Brain microvascular endothelial cell (primary cell): ENCODE measurements at regions not wholly inside any gene's neighbourhood (a gene's known extent, or its start where the extent isn't known, plus 50 kb on each side); places are given as distances from the start of the nearest gene placed in this dataset.

Experiments used
- DNase-seq: peaks from one replicate; pipeline ENCODE4 v3.0.0-alpha.2; 2020
- H3K27ac ChIP-seq: fragments of 250-450 bp; sonication (Bioruptor Pico); 2 replicates; pipeline ENCODE4 v1.5.1; 2020; ENCODE audit warnings: mild to moderate bottlenecking, moderate library complexity
- H3K27me3 ChIP-seq: fragments of 250-450 bp; sonication (Bioruptor Pico); replicated peaks from 2 replicates; pipeline ENCODE4 v1.5.1; 2020; ENCODE audit warnings: mild to moderate bottlenecking
- H3K36me3 ChIP-seq: fragments of 250-450 bp; sonication (Bioruptor Pico); replicated peaks from 2 replicates; pipeline ENCODE4 v1.5.1; 2020; ENCODE audit warnings: mild to moderate bottlenecking
- H3K4me3 ChIP-seq: 2 replicates; pipeline ENCODE4 v1.5.1; 2011; ENCODE audit warnings: low read depth, mild to moderate bottlenecking, control low read depth, low read length, moderate library complexity
- in situ Hi-C: cut with HindIII; loops from 2 replicates; pipeline ENCODE4 v1.10.0; 2017; ENCODE audit warnings: low sequenced_read_pairs, low pct_ligation_motif_present
- TF ChIP-seq, protein P1 (sequence below): IDR thresholded peaks from 2 replicates; pipeline ENCODE4 v1.5.1; 2011; ENCODE audit warnings: low read depth, mild to moderate bottlenecking, moderate library complexity, low read length, control low read depth, inconsistent platforms; ENCODE audit errors: missing control alignments

DNA sequence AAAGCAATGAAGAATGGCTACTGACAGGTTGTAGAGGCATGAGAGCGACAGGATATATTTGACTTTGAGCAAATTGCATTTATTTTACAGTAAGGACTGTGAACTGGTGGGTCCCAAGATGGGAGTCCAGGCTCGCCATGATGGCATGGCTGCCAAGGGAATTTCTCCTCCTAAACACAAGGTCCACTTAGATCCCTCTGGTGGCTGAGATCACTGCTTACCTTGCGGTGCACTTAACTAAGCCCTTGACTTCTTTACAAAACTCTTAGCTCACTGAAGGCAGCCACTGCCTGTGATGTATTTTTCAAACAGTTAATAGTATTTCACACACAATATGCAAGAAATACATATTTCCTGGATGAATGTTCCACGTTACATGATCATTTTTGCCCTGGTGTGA, 50.3 kb upstream of the SORBS2 start:
- in situ Hi-C loops = no loop called here
- H3K27ac ChIP-seq = no peak overlapping the region
- no peak overlapping the region for H3K4me3 ChIP-seq
- TF ChIP-seq, protein P1, sequence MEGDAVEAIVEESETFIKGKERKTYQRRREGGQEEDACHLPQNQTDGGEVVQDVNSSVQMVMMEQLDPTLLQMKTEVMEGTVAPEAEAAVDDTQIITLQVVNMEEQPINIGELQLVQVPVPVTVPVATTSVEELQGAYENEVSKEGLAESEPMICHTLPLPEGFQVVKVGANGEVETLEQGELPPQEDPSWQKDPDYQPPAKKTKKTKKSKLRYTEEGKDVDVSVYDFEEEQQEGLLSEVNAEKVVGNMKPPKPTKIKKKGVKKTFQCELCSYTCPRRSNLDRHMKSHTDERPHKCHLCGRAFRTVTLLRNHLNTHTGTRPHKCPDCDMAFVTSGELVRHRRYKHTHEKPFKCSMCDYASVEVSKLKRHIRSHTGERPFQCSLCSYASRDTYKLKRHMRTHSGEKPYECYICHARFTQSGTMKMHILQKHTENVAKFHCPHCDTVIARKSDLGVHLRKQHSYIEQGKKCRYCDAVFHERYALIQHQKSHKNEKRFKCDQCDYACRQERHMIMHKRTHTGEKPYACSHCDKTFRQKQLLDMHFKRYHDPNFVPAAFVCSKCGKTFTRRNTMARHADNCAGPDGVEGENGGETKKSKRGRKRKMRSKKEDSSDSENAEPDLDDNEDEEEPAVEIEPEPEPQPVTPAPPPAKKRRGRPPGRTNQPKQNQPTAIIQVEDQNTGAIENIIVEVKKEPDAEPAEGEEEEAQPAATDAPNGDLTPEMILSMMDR = no peak
- no peaks in the 10 kb centered on the region for H3K27me3 ChIP-seq
- no peaks in the 10 kb centered on the region for H3K36me3 ChIP-seq
- DNase-seq = no peak

DNA sequence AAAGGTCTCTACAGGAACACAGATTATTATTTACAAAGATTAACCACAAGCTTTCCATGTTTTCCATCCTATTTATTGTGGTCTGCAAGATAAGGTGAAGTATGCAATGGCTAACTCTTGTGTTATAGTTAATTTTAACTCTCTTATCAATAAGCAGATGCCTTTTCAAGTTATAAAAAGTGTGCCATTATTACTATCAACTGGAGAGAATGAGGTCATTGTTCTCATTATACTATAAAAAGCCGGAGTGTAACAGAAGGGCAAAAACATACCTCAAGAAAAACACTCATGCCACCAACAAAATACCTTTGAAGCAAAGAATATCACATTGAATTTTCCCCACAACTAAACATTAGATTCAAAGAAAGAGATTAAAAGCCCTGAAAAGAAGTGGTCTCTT, 52.0 kb upstream of the SORBS2 start:
- H3K27me3 ChIP-seq = no peaks in the 10 kb centered on the region
- H3K36me3 ChIP-seq = no peaks in the 10 kb centered on the region
- no peak overlapping the region for H3K27ac ChIP-seq
- in situ Hi-C loops = no loop called here
- TF ChIP-seq, protein P1 = no peak
- no peak overlapping the region for H3K4me3 ChIP-seq
- DNase-seq = no peak

DNA sequence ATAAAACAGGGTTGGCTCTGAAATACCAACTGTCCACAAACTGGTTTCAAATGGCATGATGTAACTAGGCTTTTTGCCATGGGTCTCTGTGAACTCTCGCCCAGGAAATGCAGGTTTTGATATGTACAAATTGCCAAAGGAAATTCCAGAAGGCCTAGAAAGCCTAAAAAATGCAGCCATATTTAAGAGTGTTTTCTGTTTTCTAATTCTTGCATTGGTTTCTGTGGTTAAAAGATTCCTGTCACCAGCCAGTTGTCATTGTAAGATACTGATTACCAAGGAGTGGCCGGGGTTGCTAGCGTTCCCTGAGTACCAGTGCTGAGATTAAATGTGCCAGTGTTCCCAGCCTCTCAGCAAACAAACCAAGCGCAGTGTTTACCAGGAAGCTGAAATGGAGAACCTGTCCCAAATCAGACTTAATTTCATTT, 53.9 kb upstream of the SORBS2 start:
- no peaks in the 10 kb centered on the region for H3K36me3 ChIP-seq
- in situ Hi-C loops = no loop called here
- DNase-seq = peak; percentile 74
- TF ChIP-seq, protein P1 = no peak
- H3K27me3 ChIP-seq = no peaks in the 10 kb centered on the region
- H3K27ac ChIP-seq = peak overlapping the region; percentile 72
- H3K4me3 ChIP-seq = no peak overlapping the region

DNA sequence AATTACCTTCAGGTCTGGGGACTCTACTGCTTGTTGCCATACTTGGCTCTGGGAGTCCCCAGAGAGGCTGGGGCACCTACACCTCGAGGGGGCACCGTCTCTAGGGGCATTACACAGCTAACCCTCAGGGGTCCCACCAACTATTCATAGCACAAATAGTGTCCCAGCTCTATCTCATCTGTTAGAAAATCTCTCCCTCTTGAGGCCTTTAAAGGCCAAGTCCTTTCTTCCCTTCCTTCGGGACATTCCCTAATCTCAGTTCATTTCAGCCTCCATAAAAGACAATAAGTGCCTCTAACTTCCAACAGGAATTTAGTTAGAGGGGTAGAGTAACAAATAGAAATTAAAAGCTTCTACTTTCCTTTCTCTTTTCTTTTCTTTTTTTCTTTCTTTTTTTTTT, 55.8 kb upstream of the SORBS2 start:
- Histone ChIP-seq H3K27ac (no peak overlapping the region), H3K4me3 (no peak overlapping the region), H3K27me3 (no peaks in the 10 kb centered on the region), H3K36me3 (no peaks in the 10 kb centered on the region)
- no peak for DNase-seq
- in situ Hi-C loops = no loop called here
- TF ChIP-seq, protein P1 = no peak

DNA sequence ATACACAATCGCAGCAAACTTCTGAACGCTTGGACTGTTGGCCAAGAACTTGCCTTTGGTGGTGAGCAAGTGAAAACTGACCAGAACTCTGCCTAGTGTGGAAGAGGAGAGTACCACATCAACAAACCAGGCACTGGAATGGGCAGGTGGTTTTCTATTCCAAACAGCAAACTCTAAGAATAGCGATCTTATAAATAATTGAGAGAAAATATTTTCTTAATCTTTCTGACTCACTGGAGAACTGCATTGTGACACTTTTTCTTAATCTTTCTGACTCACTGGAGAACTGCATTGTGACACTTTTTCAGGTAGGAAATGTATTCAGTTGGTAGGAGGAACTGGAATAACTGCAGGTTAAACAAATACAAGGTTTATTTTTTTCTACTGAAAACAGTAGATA, 57.0 kb upstream of the SORBS2 start:
- H3K4me3 ChIP-seq = no peak overlapping the region
- TF ChIP-seq, protein P1 = no peak
- H3K27me3 ChIP-seq = no peaks in the 10 kb centered on the region
- in situ Hi-C loops = no loop called here
- no peaks in the 10 kb centered on the region for H3K36me3 ChIP-seq
- no peak overlapping the region for H3K27ac ChIP-seq
- DNase-seq = no peak

DNA sequence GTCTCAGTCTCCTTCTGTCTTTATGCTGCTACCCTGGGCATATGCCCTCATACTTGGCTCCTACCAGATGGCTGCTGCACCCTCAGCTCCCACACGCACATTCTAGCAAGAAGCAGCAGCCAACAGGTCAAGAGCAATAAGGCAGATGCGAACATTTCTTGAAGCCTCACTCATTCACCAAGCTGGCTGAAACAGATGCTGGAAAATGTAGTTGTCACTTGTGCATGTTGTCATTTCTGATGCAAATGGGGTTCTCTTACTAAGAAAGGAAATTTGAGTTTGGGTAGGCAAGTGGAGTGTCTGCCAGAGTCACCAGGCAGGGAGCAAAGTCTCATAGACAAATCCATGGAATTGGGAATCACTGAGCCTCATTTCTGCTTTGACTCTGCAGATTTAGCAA, 57.4 kb upstream of the SORBS2 start:
- Histone ChIP-seq H3K27ac (no peak overlapping the region), H3K4me3 (no peak overlapping the region), H3K36me3 (no peaks in the 10 kb centered on the region), H3K27me3 (no peaks in the 10 kb centered on the region)
- in situ Hi-C loops = no loop called here
- TF ChIP-seq, protein P1 = no peak
- no peak for DNase-seq
